HepG2 (cell line): ENCODE measurements at regions not wholly inside any gene's neighbourhood (a gene's known extent, or its start where the extent isn't known, plus 50 kb on each side); places are given as distances from the start of the nearest gene placed in this dataset.

Experiments
- ATAC-seq: fragments of 200-7000 bp; cut with Tn5 transposase; 3 replicates; pipeline ENCODE4 v1.9.1; 2020; ENCODE audit warnings: mild to moderate bottlenecking, moderate library complexity
- BruUV-seq: library from RNA; stranded (reverse); fragments of 400-500 nt; replicated peaks from 2 replicates; lab custom pipeline; 2021; lab: Mats Ljungman, UMichigan
- CTCF ChIA-PET: fragments of 300-600 bp; formaldehyde crosslinking; extraction: SDS; loops from one replicate; lab custom pipeline; 2021; ENCODE audit warnings: low total read pairs, inconsistent platforms, low intra/inter-chr PET ratio; lab: Yijun Ruan, JAX
- POLR2A ChIA-PET: fragments of 350-600 bp; sonication (Branson Sonifier 250); formaldehyde crosslinking; loops from one replicate; lab custom pipeline; 2020; ENCODE audit warnings: antibody characterized with exemption, inconsistent platforms; lab: Yijun Ruan, JAX
- DNase-seq: peaks from one replicate; pipeline ENCODE4 v3.0.0-alpha.2; 2015; ENCODE audit warnings: low spot score
- FAIRE-seq: peaks from 3 replicates; lab custom pipeline; 2011; peaks lifted over from hg19 to GRCh38; lab: Jason Lieb, UNC
- H2AFZ ChIP-seq: one replicate; pipeline ENCODE4 v1.6.1; 2011; ENCODE audit warnings: low read length, inconsistent platforms
- H3K27ac ChIP-seq: fragments of 300-600 bp; 3 replicates; pipeline ENCODE4 v1.8.0; 2011; ENCODE audit warnings: mixed run types, mild to moderate bottlenecking, mixed read lengths, low read length, inconsistent platforms; ENCODE audit not compliant: insufficient read depth; ENCODE audit errors: extremely low read length
- H3K27me3 ChIP-seq, 2 experiments: fragments of 200-600 bp in 1 of 2; 2 replicates in 1 of 2; 3 replicates in 1 of 2; pipeline versions ENCODE4 v1.6.0 to v1.8.0; 2011; ENCODE audit warnings: low read length in 2 of 2, mild to moderate bottlenecking in 2 of 2, moderate library complexity in 2 of 2, inconsistent platforms in 1 of 2; ENCODE audit not compliant: insufficient read depth in 2 of 2, control insufficient read depth in 1 of 2
- H3K36me3 ChIP-seq, 2 experiments: fragments of 200-600 bp in 1 of 2; replicated peaks in 1 of 2; 2 replicates in 1 of 2; 3 replicates in 1 of 2; pipeline versions ENCODE4 v1.5.1 to v1.8.0; 2011; ENCODE audit warnings: low read length in 2 of 2, inconsistent platforms in 1 of 2; ENCODE audit not compliant: insufficient read depth in 2 of 2, control insufficient read depth in 1 of 2
- H3K4me1 ChIP-seq: 2 replicates; pipeline ENCODE4 v1.5.1; 2012; ENCODE audit warnings: low read length, inconsistent platforms; ENCODE audit not compliant: insufficient read depth
- H3K4me2 ChIP-seq: 2 replicates; pipeline ENCODE4 v1.6.0; 2011; ENCODE audit warnings: low read depth, low read length, inconsistent platforms
- H3K4me3 ChIP-seq, 3 experiments: fragments of 200-600 bp in 1 of 3; sonication (generic), shearing (Covaris generic) in 1 of 3; replicated peaks in 1 of 3; 2 replicates each; pipeline ENCODE4 v1.5.1; 2011 to 2016; ENCODE audit warnings: low read length in 3 of 3, inconsistent platforms in 2 of 3, low read depth in 2 of 3, mild to moderate bottlenecking in 2 of 3, control low read depth in 1 of 3, mixed read lengths in 1 of 3; ENCODE audit not compliant: insufficient read depth in 1 of 3
- H3K79me2 ChIP-seq: one replicate; pipeline ENCODE4 v1.6.1; 2011; ENCODE audit warnings: low read length, inconsistent platforms; ENCODE audit not compliant: insufficient read depth
- H3K9ac ChIP-seq: 2 replicates; pipeline ENCODE4 v1.6.0; 2011; ENCODE audit warnings: mild to moderate bottlenecking, low read depth, low read length, inconsistent platforms; ENCODE audit not compliant: insufficient read depth
- H3K9me3 ChIP-seq: 2 replicates; pipeline ENCODE4 v1.5.1; 2012; ENCODE audit warnings: mild to moderate bottlenecking, low read length
- H4K20me1 ChIP-seq: 2 replicates; pipeline ENCODE4 v1.6.0; 2011; ENCODE audit warnings: inconsistent platforms, mild to moderate bottlenecking, low read length, moderate library complexity; ENCODE audit not compliant: insufficient read depth
- ATF7-NPFF ChIP-seq: sonication (generic); formaldehyde crosslinking; IDR thresholded peaks from 2 replicates; pipeline ENCODE4 v1.8.1; 2023; ENCODE audit warnings: mild to moderate bottlenecking, low read depth, missing genetic modification reagents, moderate library complexity
- HOXA3 ChIP-seq: sonication (generic); formaldehyde crosslinking; IDR thresholded peaks from 2 replicates; pipeline ENCODE4 v1.5.0; 2020; ENCODE audit warnings: missing genetic modification reagents
- KLF9 ChIP-seq: IDR thresholded peaks from 2 replicates; pipeline ENCODE4 v1.6.1; 2016; ENCODE audit warnings: low read depth
- NFE2L2 ChIP-seq: fragments of 150-350 bp; IDR thresholded peaks from 2 replicates; pipeline ENCODE4 v1.6.1; 2014; ENCODE audit warnings: low read length
- NONO ChIP-seq, 2 experiments: fragments of 450-650 bp in 1 of 2; sonication (generic) in 1 of 2; formaldehyde crosslinking in 1 of 2; IDR thresholded peaks in 1 of 2; conservative IDR thresholded peaks in 1 of 2; 2 replicates each; pipeline versions ENCODE4 v1.6.1 to v1.8.0; 2017 to 2022; ENCODE audit warnings: mild to moderate bottlenecking in 1 of 2, missing genetic modification reagents in 1 of 2, moderate library complexity in 1 of 2
- PAWR ChIP-seq: sonication (generic); formaldehyde crosslinking; IDR thresholded peaks from 2 replicates; pipeline ENCODE4 v1.4.0; 2020; ENCODE audit warnings: missing genetic modification reagents, mild to moderate bottlenecking, borderline replicate concordance
- PAX8 ChIP-seq: sonication (generic); formaldehyde crosslinking; IDR thresholded peaks from 2 replicates; pipeline ENCODE4 v1.8.0; 2022; ENCODE audit warnings: mild to moderate bottlenecking, missing genetic modification reagents, borderline replicate concordance
- PRDM4 ChIP-seq: sonication (generic); formaldehyde crosslinking; IDR thresholded peaks from 2 replicates; pipeline ENCODE4 v1.9.0; 2021; ENCODE audit warnings: missing genetic modification reagents, borderline replicate concordance
- RBM22 ChIP-seq: fragments of 200-400 bp; formaldehyde crosslinking; optimal IDR thresholded peaks from 2 replicates; pipeline ENCODE3; 2017; ENCODE audit warnings: mild to moderate bottlenecking, low read length, moderate library complexity
- SP5 ChIP-seq: IDR thresholded peaks from 2 replicates; pipeline ENCODE4 v1.6.1; 2016; ENCODE audit warnings: low read depth, borderline replicate concordance
- ZNF431 ChIP-seq: sonication (generic); formaldehyde crosslinking; IDR thresholded peaks from 2 replicates; pipeline ENCODE4 v1.9.0; 2022; ENCODE audit warnings: missing genetic modification reagents, low read depth, mild to moderate bottlenecking, borderline replicate concordance
- ZNF570 ChIP-seq: sonication (generic); formaldehyde crosslinking; IDR thresholded peaks from 2 replicates; pipeline ENCODE4 v1.4.0; 2020; ENCODE audit warnings: mild to moderate bottlenecking, missing genetic modification reagents, borderline replicate concordance
- ZNF572 ChIP-seq: sonication (generic); formaldehyde crosslinking; IDR thresholded peaks from 2 replicates; pipeline ENCODE4 v1.5.1; 2020; ENCODE audit warnings: mild to moderate bottlenecking, missing genetic modification reagents
- ZNF687 ChIP-seq: sonication (generic); formaldehyde crosslinking; IDR thresholded peaks from 2 replicates; pipeline ENCODE4 v1.5.1; 2020; ENCODE audit warnings: mild to moderate bottlenecking, missing genetic modification reagents, moderate library complexity
- ZNF790 ChIP-seq: sonication (generic); formaldehyde crosslinking; IDR thresholded peaks from 2 replicates; pipeline ENCODE4 v1.8.0; 2022; ENCODE audit warnings: missing genetic modification reagents, mild to moderate bottlenecking, borderline replicate concordance
- WGBS: methylation state at CpG from one replicate; pipeline ENCODE4 v1.1.6; 2017; ENCODE audit warnings: low lambda C conversion rate; 5-methylcytosine and 5-hydroxymethylcytosine counted together
- in situ Hi-C: cut with HindIII; loops from 2 replicates; pipeline ENCODE4 v1.10.0; 2017; ENCODE audit warnings: low pct_unique_long_range_greater_than_20kb; ENCODE audit not compliant: extremely low pct_ligation_motif_present
- intact Hi-C: fragments of 100-400 bp; cut with micrococcal nuclease; formaldehyde crosslinking; loops from one replicate; pipeline ENCODE4 v1.10.0; 2022; ENCODE audit not compliant: unreplicated experiment

DNA sequence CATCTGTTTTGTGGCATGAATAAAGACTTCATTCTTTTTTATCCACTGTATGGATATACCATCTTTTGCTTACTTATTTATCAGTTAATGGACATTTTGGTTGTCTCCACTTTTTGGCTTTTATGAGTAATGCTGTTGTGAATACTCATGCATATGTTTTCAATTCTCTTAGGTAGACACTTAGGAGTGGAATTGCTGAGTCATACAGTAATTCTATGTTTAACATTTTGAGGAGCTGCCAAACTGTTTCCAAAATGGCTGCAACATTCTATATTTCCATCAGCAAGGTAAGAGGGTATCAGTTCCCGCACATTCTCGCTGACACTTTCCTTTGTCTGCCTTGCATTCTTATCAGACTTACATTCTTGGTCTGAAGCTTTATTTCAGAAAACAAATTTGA lies 191.1 kb downstream of the WNT5A start (continued):
- TF ChIP-seq ZNF687 (CRISPR knock-in tag) (no peak), SP5 (no peak), ZNF431 (no peak), NFE2L2 (peak; percentile 57), PAWR (CRISPR knock-in tag) (no peak), HOXA3 (CRISPR knock-in tag) (no peak), PRDM4 (CRISPR knock-in tag) (no peak)

- POLR2A ChIA-PET = no interaction called here
- Histone ChIP-seq H3K9me3 (no peaks in the 10 kb centered on the region; the same call in 1 of the 2 replicates), H4K20me1 (no peaks in the 10 kb centered on the region), H3K4me3 (no peak overlapping the region), H2AFZ (no peak overlapping the region), H3K9ac (no peak overlapping the region), H3K27me3 (no peaks in the 10 kb centered on the region), H3K27ac (no peak overlapping the region), H3K4me1 (no peaks in the 10 kb centered on the region), H3K4me2 (no peak overlapping the region), H3K36me3 (no peaks in the 10 kb centered on the region), H3K79me2 (no peaks in the 10 kb centered on the region)
- WGBS = 0% methylated on average over 2 of the region's 2 CpGs
- FAIRE-seq = no peak
- DNase-seq = no peak
- in situ Hi-C loops = no loop called here
- BruUV-seq = no TSS peak
- ATAC-seq = no peak
- intact Hi-C loops = no loop called here
- CTCF ChIA-PET = no interaction called here
- TF ChIP-seq ZNF790 (no peak), PAX8 (CRISPR knock-in tag) (no peak), ZNF570 (no peak), KLF9 (no peak), RBM22 (no peak), ZNF572 (CRISPR knock-in tag) (no peak), ATF7-NPFF (CRISPR knock-in tag) (no peak), NONO (IDR thresholded peaks at IDR 0.05) (no peak), NONO (CRISPR knock-in tag; conservative IDR thresholded peaks at IDR 0.05) (no peak)
These were observed 192.5 kb downstream of the WNT5A start for GRCh38 chr3:55294557-55294956.
